Nephron progenitor cell (in vitro differentiated cells): ENCODE measurements at regions not wholly inside any gene's neighbourhood (a gene's known extent, or its start where the extent isn't known, plus 50 kb on each side); places are given as distances from the start of the nearest gene placed in this dataset.

ENCODE experiments used
- DNase-seq: peaks from one replicate; pipeline ENCODE4 v3.0.0; 2021
- H3K27ac Mint-ChIP-seq: 2 replicates; pipeline ENCODE4 v1.8.0; 2021; ENCODE audit warnings: mild to moderate bottlenecking, moderate library complexity, mixed read lengths
- H3K27me3 Mint-ChIP-seq: 2 replicates; pipeline ENCODE4 v1.8.0; 2021; ENCODE audit warnings: mild to moderate bottlenecking, low read depth, mixed read lengths; ENCODE audit not compliant: poor library complexity
- H3K36me3 Mint-ChIP-seq: 2 replicates; pipeline ENCODE4 v1.8.0; 2021; ENCODE audit warnings: low read depth, mixed read lengths
- H3K4me1 Mint-ChIP-seq: 2 replicates; pipeline ENCODE4 v1.8.0; 2021; ENCODE audit warnings: mixed read lengths
- H3K4me3 Mint-ChIP-seq: 2 replicates; pipeline ENCODE4 v1.8.0; 2021; ENCODE audit warnings: mild to moderate bottlenecking, moderate library complexity, mixed read lengths
- H3K9me3 Mint-ChIP-seq: 2 replicates; pipeline ENCODE4 v1.8.0; 2021; ENCODE audit warnings: mild to moderate bottlenecking, moderate library complexity, mixed read lengths
- CTCF ChIP-seq: fragments of 200-600 bp; sonication (generic); IDR thresholded peaks from 2 replicates; pipeline ENCODE4 v1.5.0; 2021; ENCODE audit warnings: antibody characterized with exemption

GRCh38 chr1:5455651-5456050 is 536.6 kb downstream of the NPHP4 start:
- DNase-seq = no peak
- Mint-ChIP-seq H3K27ac (no peak overlapping the region), H3K4me1 (peaks cover 49% of the 10 kb centered on the region), H3K27me3 (peaks cover 22% of the 10 kb centered on the region), H3K9me3 (peaks cover 3% of the 10 kb centered on the region), H3K4me3 (no peak overlapping the region), H3K36me3 (no peaks in the 10 kb centered on the region)
- TF ChIP-seq CTCF = no peak

GRCh38 chr1:5455056-5455455 is 537.2 kb downstream of the NPHP4 start:
- H3K4me1 Mint-ChIP-seq = peaks cover 49% of the 10 kb centered on the region
- DNase-seq = no peak

GRCh38 chr1:5453347-5453746 is 538.9 kb downstream of the NPHP4 start:
- Mint-ChIP-seq H3K4me3 (no peak overlapping the region), H3K27ac (no peak overlapping the region), H3K36me3 (no peaks in the 10 kb centered on the region), H3K4me1 (peaks cover 32% of the 10 kb centered on the region), H3K27me3 (peaks cover 14% of the 10 kb centered on the region), H3K9me3 (peaks cover 6% of the 10 kb centered on the region)
- no peak for DNase-seq
- no peak for TF ChIP-seq CTCF

More at GRCh38 chr1:5455056-5455455, 537.2 kb downstream of the NPHP4 start:
- peaks cover 22% of the 10 kb centered on the region for H3K27me3 Mint-ChIP-seq
- peaks cover under 1% of the 10 kb centered on the region for H3K9me3 Mint-ChIP-seq
- TF ChIP-seq CTCF = no peak
- H3K27ac Mint-ChIP-seq = no peak overlapping the region
- no peaks in the 10 kb centered on the region for H3K36me3 Mint-ChIP-seq
- no peak overlapping the region for H3K4me3 Mint-ChIP-seq

GRCh38 chr1:5451671-5452070 is 540.6 kb downstream of the NPHP4 start:
- H3K27ac Mint-ChIP-seq = no peak overlapping the region
- no peaks in the 10 kb centered on the region for H3K36me3 Mint-ChIP-seq
- peaks cover 30% of the 10 kb centered on the region for H3K4me1 Mint-ChIP-seq
- H3K9me3 Mint-ChIP-seq = peaks cover 6% of the 10 kb centered on the region
- TF ChIP-seq CTCF = no peak
- no peak overlapping the region for H3K4me3 Mint-ChIP-seq
- H3K27me3 Mint-ChIP-seq = peaks cover 14% of the 10 kb centered on the region
- no peak for DNase-seq

GRCh38 chr1:5448486-5448885 is 543.7 kb downstream of the NPHP4 start:
- no peaks in the 10 kb centered on the region for H3K36me3 Mint-ChIP-seq
- peaks cover 6% of the 10 kb centered on the region for H3K9me3 Mint-ChIP-seq
- peaks cover 30% of the 10 kb centered on the region for H3K4me1 Mint-ChIP-seq
- H3K27ac Mint-ChIP-seq = no peak overlapping the region
- peaks cover 4% of the 10 kb centered on the region for H3K27me3 Mint-ChIP-seq
- DNase-seq = no peak
- no peak overlapping the region for H3K4me3 Mint-ChIP-seq
- TF ChIP-seq CTCF = no peak

GRCh38 chr1:5447503-5447960 is 544.7 kb downstream of the NPHP4 start:
- Mint-ChIP-seq H3K36me3 (no peaks in the 10 kb centered on the region), H3K27ac (no peak overlapping the region), H3K9me3 (peaks cover 6% of the 10 kb centered on the region), H3K4me3 (no peak overlapping the region), H3K27me3 (peaks cover 7% of the 10 kb centered on the region), H3K4me1 (peaks cover 21% of the 10 kb centered on the region)
- TF ChIP-seq CTCF = no peak
- DNase-seq = no peak
